ENCODE measurements at regions not wholly inside any gene's neighbourhood (a gene's known extent, or its start where the extent isn't known, plus 50 kb on each side); places are given as distances from the start of the nearest gene placed in this dataset.

- TF ChIP-seq MYC (IDR thresholded peaks at IDR 0.05; ENCODE audit: low read depth, low read length), result no peak
- TF ChIP-seq POLR2A (IDR thresholded peaks at IDR 0.05; ENCODE audit: extremely low read depth, insufficient read length), result no peak
- no peak for TF ChIP-seq CTCF (IDR thresholded peaks at IDR 0.05; ENCODE audit: low read depth, low read length)
- TF ChIP-seq MAX (IDR thresholded peaks at IDR 0.05; ENCODE audit: low read depth, low read length), result no peak
- H3K4me3 ChIP-seq (ENCODE audit: low read depth, low read length), result no peak overlapping the region
- no peak for DNase-seq (ENCODE audit: low read depth)
These were observed 114.6 kb upstream of the MEOX2 start for GRCh38 chr7:15801041-15801440.

- no peak for DNase-seq (ENCODE audit: low read depth)
- H3K4me3 ChIP-seq (ENCODE audit: low read depth, low read length), result no peak overlapping the region
- TF ChIP-seq MYC (IDR thresholded peaks at IDR 0.05; ENCODE audit: low read depth, low read length) (no peak), MAX (IDR thresholded peaks at IDR 0.05; ENCODE audit: low read depth, low read length) (no peak), POLR2A (IDR thresholded peaks at IDR 0.05; ENCODE audit: extremely low read depth, insufficient read length) (no peak), CTCF (IDR thresholded peaks at IDR 0.05; ENCODE audit: low read depth, low read length) (no peak)
These were observed 111.6 kb upstream of the MEOX2 start for GRCh38 chr7:15798081-15798480.

GRCh38 chr7:15795393-15795792 is 108.9 kb upstream of the MEOX2 start:
- no peak for TF ChIP-seq POLR2A (IDR thresholded peaks at IDR 0.05; ENCODE audit: extremely low read depth, insufficient read length)
- no peak for TF ChIP-seq MYC (IDR thresholded peaks at IDR 0.05; ENCODE audit: low read depth, low read length)
- no peak for TF ChIP-seq CTCF (IDR thresholded peaks at IDR 0.05; ENCODE audit: low read depth, low read length)
- no peak for TF ChIP-seq MAX (IDR thresholded peaks at IDR 0.05; ENCODE audit: low read depth, low read length)
- DNase-seq (ENCODE audit: low read depth), result no peak
- H3K4me3 ChIP-seq (ENCODE audit: low read depth, low read length), result no peak overlapping the region

- TF ChIP-seq MAX (IDR thresholded peaks at IDR 0.05; ENCODE audit: low read depth, low read length) (no peak), MYC (IDR thresholded peaks at IDR 0.05; ENCODE audit: low read depth, low read length) (no peak), CTCF (IDR thresholded peaks at IDR 0.05; ENCODE audit: low read depth, low read length) (no peak), POLR2A (IDR thresholded peaks at IDR 0.05; ENCODE audit: extremely low read depth, insufficient read length) (no peak)
- H3K4me3 ChIP-seq (ENCODE audit: low read depth, low read length), result no peak overlapping the region
- DNase-seq (ENCODE audit: low read depth), result no peak
These were observed 108.3 kb upstream of the MEOX2 start for GRCh38 chr7:15794801-15795200.

- no peak for DNase-seq (ENCODE audit: low read depth)
- TF ChIP-seq MYC (IDR thresholded peaks at IDR 0.05; ENCODE audit: low read depth, low read length) (no peak), MAX (IDR thresholded peaks at IDR 0.05; ENCODE audit: low read depth, low read length) (no peak), CTCF (IDR thresholded peaks at IDR 0.05; ENCODE audit: low read depth, low read length) (no peak), POLR2A (IDR thresholded peaks at IDR 0.05; ENCODE audit: extremely low read depth, insufficient read length) (no peak)
- H3K4me3 ChIP-seq (ENCODE audit: low read depth, low read length), result no peak overlapping the region
These were observed 98.2 kb upstream of the MEOX2 start for GRCh38 chr7:15784694-15785030.

Data from NB4 (cell line).